HepG2 (cell line): ENCODE measurements at regions not wholly inside any gene's neighbourhood (a gene's known extent, or its start where the extent isn't known, plus 50 kb on each side); places are given as distances from the start of the nearest gene placed in this dataset.

Experiments
- ATAC-seq: fragments of 200-7000 bp; cut with Tn5 transposase; 3 replicates; pipeline ENCODE4 v1.9.1; 2020; ENCODE audit warnings: mild to moderate bottlenecking, moderate library complexity
- BruUV-seq: library from RNA; stranded (reverse); fragments of 400-500 nt; replicated peaks from 2 replicates; lab custom pipeline; 2021; lab: Mats Ljungman, UMichigan
- CTCF ChIA-PET: fragments of 300-600 bp; formaldehyde crosslinking; extraction: SDS; loops from one replicate; lab custom pipeline; 2021; ENCODE audit warnings: low total read pairs, inconsistent platforms, low intra/inter-chr PET ratio; lab: Yijun Ruan, JAX
- POLR2A ChIA-PET: fragments of 350-600 bp; sonication (Branson Sonifier 250); formaldehyde crosslinking; loops from one replicate; lab custom pipeline; 2020; ENCODE audit warnings: antibody characterized with exemption, inconsistent platforms; lab: Yijun Ruan, JAX
- DNase-seq: peaks from one replicate; pipeline ENCODE4 v3.0.0-alpha.2; 2015; ENCODE audit warnings: low spot score
- FAIRE-seq: peaks from 3 replicates; lab custom pipeline; 2011; peaks lifted over from hg19 to GRCh38; lab: Jason Lieb, UNC
- H2AFZ ChIP-seq: one replicate; pipeline ENCODE4 v1.6.1; 2011; ENCODE audit warnings: low read length, inconsistent platforms
- H3K27ac ChIP-seq: fragments of 300-600 bp; 3 replicates; pipeline ENCODE4 v1.8.0; 2011; ENCODE audit warnings: mixed run types, mild to moderate bottlenecking, mixed read lengths, low read length, inconsistent platforms; ENCODE audit not compliant: insufficient read depth; ENCODE audit errors: extremely low read length
- H3K27me3 ChIP-seq, 2 experiments: fragments of 200-600 bp in 1 of 2; 2 replicates in 1 of 2; 3 replicates in 1 of 2; pipeline versions ENCODE4 v1.6.0 to v1.8.0; 2011; ENCODE audit warnings: low read length in 2 of 2, mild to moderate bottlenecking in 2 of 2, moderate library complexity in 2 of 2, inconsistent platforms in 1 of 2; ENCODE audit not compliant: insufficient read depth in 2 of 2, control insufficient read depth in 1 of 2
- H3K36me3 ChIP-seq, 2 experiments: fragments of 200-600 bp in 1 of 2; replicated peaks in 1 of 2; 2 replicates in 1 of 2; 3 replicates in 1 of 2; pipeline versions ENCODE4 v1.5.1 to v1.8.0; 2011; ENCODE audit warnings: low read length in 2 of 2, inconsistent platforms in 1 of 2; ENCODE audit not compliant: insufficient read depth in 2 of 2, control insufficient read depth in 1 of 2
- H3K4me1 ChIP-seq: 2 replicates; pipeline ENCODE4 v1.5.1; 2012; ENCODE audit warnings: low read length, inconsistent platforms; ENCODE audit not compliant: insufficient read depth
- H3K4me2 ChIP-seq: 2 replicates; pipeline ENCODE4 v1.6.0; 2011; ENCODE audit warnings: low read depth, low read length, inconsistent platforms
- H3K4me3 ChIP-seq, 3 experiments: fragments of 200-600 bp in 1 of 3; sonication (generic), shearing (Covaris generic) in 1 of 3; replicated peaks in 1 of 3; 2 replicates each; pipeline ENCODE4 v1.5.1; 2011 to 2016; ENCODE audit warnings: low read length in 3 of 3, inconsistent platforms in 2 of 3, low read depth in 2 of 3, mild to moderate bottlenecking in 2 of 3, control low read depth in 1 of 3, mixed read lengths in 1 of 3; ENCODE audit not compliant: insufficient read depth in 1 of 3
- H3K79me2 ChIP-seq: one replicate; pipeline ENCODE4 v1.6.1; 2011; ENCODE audit warnings: low read length, inconsistent platforms; ENCODE audit not compliant: insufficient read depth
- H3K9ac ChIP-seq: 2 replicates; pipeline ENCODE4 v1.6.0; 2011; ENCODE audit warnings: mild to moderate bottlenecking, low read depth, low read length, inconsistent platforms; ENCODE audit not compliant: insufficient read depth
- H3K9me3 ChIP-seq: 2 replicates; pipeline ENCODE4 v1.5.1; 2012; ENCODE audit warnings: mild to moderate bottlenecking, low read length
- H4K20me1 ChIP-seq: 2 replicates; pipeline ENCODE4 v1.6.0; 2011; ENCODE audit warnings: inconsistent platforms, mild to moderate bottlenecking, low read length, moderate library complexity; ENCODE audit not compliant: insufficient read depth
- ATF3 ChIP-seq: sonication (generic); formaldehyde crosslinking; IDR thresholded peaks from 2 replicates; pipeline ENCODE4 v1.4.0; 2020; ENCODE audit warnings: missing genetic modification reagents
- KLF11 ChIP-seq: IDR thresholded peaks from 2 replicates; pipeline ENCODE4 v1.6.1; 2016; ENCODE audit warnings: missing compliant biosample characterization
- MAFG ChIP-seq: sonication (generic); formaldehyde crosslinking; IDR thresholded peaks from 2 replicates; pipeline ENCODE4 v1.5.1; 2020; ENCODE audit warnings: mild to moderate bottlenecking, missing genetic modification reagents
- PPARG ChIP-seq: conservative IDR thresholded peaks from 2 replicates; pipeline ENCODE4 v1.6.1; 2016; ENCODE audit warnings: missing biosample characterization, missing genetic modification reagents
- REPIN1 ChIP-seq: sonication (generic); formaldehyde crosslinking; IDR thresholded peaks from 2 replicates; pipeline ENCODE4 v1.8.0; 2022; ENCODE audit warnings: missing genetic modification reagents, low read depth, mild to moderate bottlenecking, borderline replicate concordance
- ZFAT ChIP-seq: sonication (generic); formaldehyde crosslinking; conservative IDR thresholded peaks from 2 replicates; pipeline ENCODE4 v1.8.1; 2023; ENCODE audit warnings: missing genetic modification reagents, inconsistent platforms
- ZNF225 ChIP-seq: sonication (generic); formaldehyde crosslinking; IDR thresholded peaks from 2 replicates; pipeline ENCODE4 v1.4.0; 2020; ENCODE audit warnings: mild to moderate bottlenecking, missing genetic modification reagents
- ZNF567 ChIP-seq: sonication (generic); formaldehyde crosslinking; IDR thresholded peaks from 2 replicates; pipeline ENCODE4 v1.8.1; 2023; ENCODE audit warnings: mild to moderate bottlenecking, missing genetic modification reagents, borderline replicate concordance
- ZNF639 ChIP-seq: conservative IDR thresholded peaks from 2 replicates; pipeline ENCODE4 v1.6.1; 2018; ENCODE audit warnings: missing genetic modification reagents
- ZNF839 ChIP-seq: sonication (generic); formaldehyde crosslinking; IDR thresholded peaks from 2 replicates; pipeline ENCODE4 v1.4.0; 2020; ENCODE audit warnings: missing genetic modification reagents, mild to moderate bottlenecking, borderline replicate concordance
- ZNF878 ChIP-seq: sonication (generic); formaldehyde crosslinking; IDR thresholded peaks from 2 replicates; pipeline ENCODE4 v1.8.1; 2023; ENCODE audit warnings: mild to moderate bottlenecking, missing genetic modification reagents, moderate library complexity
- WGBS: methylation state at CpG from one replicate; pipeline ENCODE4 v1.1.6; 2017; ENCODE audit warnings: low lambda C conversion rate; 5-methylcytosine and 5-hydroxymethylcytosine counted together
- in situ Hi-C: cut with HindIII; loops from 2 replicates; pipeline ENCODE4 v1.10.0; 2017; ENCODE audit warnings: low pct_unique_long_range_greater_than_20kb; ENCODE audit not compliant: extremely low pct_ligation_motif_present
- intact Hi-C: fragments of 100-400 bp; cut with micrococcal nuclease; formaldehyde crosslinking; loops from one replicate; pipeline ENCODE4 v1.10.0; 2022; ENCODE audit not compliant: unreplicated experiment

GRCh38 chr19:30256496-30256850, 115.7 kb upstream of the ZNF536 start:
- no peaks in the 10 kb centered on the region for H3K4me1 ChIP-seq
- POLR2A ChIA-PET, result no interaction called here
- BruUV-seq, result no TSS peak
- no peak overlapping the region for H3K9ac ChIP-seq
- DNase-seq (no peak), FAIRE-seq (no peak), ATAC-seq (no peak)
- no peaks in the 10 kb centered on the region for H3K9me3 ChIP-seq
- 8% methylated on average over 7 of the region's 7 CpGs for WGBS
- H3K27me3 ChIP-seq, result peaks cover 1 to 36% of the 10 kb centered on the region in 2 experiments; a peak in 3 of 5 replicates
- in situ Hi-C loops (no loop called here), intact Hi-C loops (no loop called here)
- H2AFZ ChIP-seq, result no peak overlapping the region
- no peak overlapping the region for H3K4me3 ChIP-seq
- no peaks in the 10 kb centered on the region for H4K20me1 ChIP-seq
- no peak overlapping the region for H3K27ac ChIP-seq
- CTCF ChIA-PET, result no interaction called here
- no peak overlapping the region for H3K4me2 ChIP-seq
- no peaks in the 10 kb centered on the region for H3K36me3 ChIP-seq
- TF ChIP-seq PPARG (CRISPR knock-in tag) (no peak), KLF11 (no peak), ZNF839 (CRISPR knock-in tag) (no peak), ZFAT (CRISPR knock-in tag) (no peak), ZNF878 (CRISPR knock-in tag) (no peak), ATF3 (CRISPR knock-in tag) (no peak), ZNF639 (CRISPR knock-in tag) (no peak), ZNF225 (CRISPR knock-in tag) (no peak), MAFG (no peak), ZNF567 (no peak), REPIN1 (CRISPR knock-in tag) (no peak)
- H3K79me2 ChIP-seq, result no peaks in the 10 kb centered on the region
